Tibial nerve (tissue), 4 donors: ENCODE measurements at regions not wholly inside any gene's neighbourhood (a gene's known extent, or its start where the extent isn't known, plus 50 kb on each side); places are given as distances from the start of the nearest gene placed in this dataset.

ENCODE experiments used
- EP300 ChIP-seq, 2 donors: sonication (generic); formaldehyde crosslinking; IDR thresholded peaks; one replicate each; pipeline ENCODE4 v1.6.1; 2017; ENCODE audit warnings: antibody characterized with exemption in 2 of 2, mild to moderate bottlenecking in 1 of 2
- POLR2A ChIP-seq, 2 donors: fragments of 450-650 bp; IDR thresholded peaks; one replicate each; pipeline ENCODE4 v1.6.1; 2017; ENCODE audit warnings: antibody characterized with exemption in 2 of 2, mild to moderate bottlenecking in 2 of 2, moderate library complexity in 2 of 2
- TF ChIP-seq, protein P1 (sequence below), 5 experiments: fragments of 200-600 bp in 3 of 5; fragments of 450-650 bp in 2 of 5; sonication (generic) in 3 of 5; IDR thresholded peaks; one replicate each; pipeline ENCODE4 v1.5.1; 2016 to 2019; ENCODE audit warnings: antibody characterized with exemption in 5 of 5, mild to moderate bottlenecking in 3 of 5, moderate library complexity in 2 of 5

DNA sequence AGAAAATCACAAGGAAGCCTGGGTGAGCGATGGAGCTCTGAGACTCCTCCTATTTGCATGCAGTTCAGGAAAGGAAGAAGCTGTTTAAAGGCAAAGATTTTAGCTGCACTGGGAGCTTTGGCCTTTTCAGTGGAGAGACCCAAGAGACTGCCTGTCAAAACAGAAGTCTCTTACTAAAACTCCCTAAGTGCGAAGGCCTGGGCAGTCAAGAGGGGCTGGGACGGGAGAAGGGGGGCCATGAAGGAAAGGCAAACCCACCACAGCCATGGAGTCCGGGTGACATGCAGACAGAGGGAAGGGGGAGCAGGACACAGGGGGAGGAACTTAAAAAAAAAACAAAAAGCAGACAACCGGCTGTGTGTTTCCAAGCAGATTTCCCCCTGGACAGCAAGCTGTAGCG is 537.6 kb upstream of the NOX3 start:
- TF ChIP-seq, protein P1, sequence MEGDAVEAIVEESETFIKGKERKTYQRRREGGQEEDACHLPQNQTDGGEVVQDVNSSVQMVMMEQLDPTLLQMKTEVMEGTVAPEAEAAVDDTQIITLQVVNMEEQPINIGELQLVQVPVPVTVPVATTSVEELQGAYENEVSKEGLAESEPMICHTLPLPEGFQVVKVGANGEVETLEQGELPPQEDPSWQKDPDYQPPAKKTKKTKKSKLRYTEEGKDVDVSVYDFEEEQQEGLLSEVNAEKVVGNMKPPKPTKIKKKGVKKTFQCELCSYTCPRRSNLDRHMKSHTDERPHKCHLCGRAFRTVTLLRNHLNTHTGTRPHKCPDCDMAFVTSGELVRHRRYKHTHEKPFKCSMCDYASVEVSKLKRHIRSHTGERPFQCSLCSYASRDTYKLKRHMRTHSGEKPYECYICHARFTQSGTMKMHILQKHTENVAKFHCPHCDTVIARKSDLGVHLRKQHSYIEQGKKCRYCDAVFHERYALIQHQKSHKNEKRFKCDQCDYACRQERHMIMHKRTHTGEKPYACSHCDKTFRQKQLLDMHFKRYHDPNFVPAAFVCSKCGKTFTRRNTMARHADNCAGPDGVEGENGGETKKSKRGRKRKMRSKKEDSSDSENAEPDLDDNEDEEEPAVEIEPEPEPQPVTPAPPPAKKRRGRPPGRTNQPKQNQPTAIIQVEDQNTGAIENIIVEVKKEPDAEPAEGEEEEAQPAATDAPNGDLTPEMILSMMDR (IDR thresholded peaks at IDR 0.05) = no peak
- TF ChIP-seq POLR2A (IDR thresholded peaks at IDR 0.05) = no peak
- TF ChIP-seq EP300 (IDR thresholded peaks at IDR 0.05) = no peak
